ENCODE measurements at regions not wholly inside any gene's neighbourhood (a gene's known extent, or its start where the extent isn't known, plus 50 kb on each side); places are given as distances from the start of the nearest gene placed in this dataset.

DNA sequence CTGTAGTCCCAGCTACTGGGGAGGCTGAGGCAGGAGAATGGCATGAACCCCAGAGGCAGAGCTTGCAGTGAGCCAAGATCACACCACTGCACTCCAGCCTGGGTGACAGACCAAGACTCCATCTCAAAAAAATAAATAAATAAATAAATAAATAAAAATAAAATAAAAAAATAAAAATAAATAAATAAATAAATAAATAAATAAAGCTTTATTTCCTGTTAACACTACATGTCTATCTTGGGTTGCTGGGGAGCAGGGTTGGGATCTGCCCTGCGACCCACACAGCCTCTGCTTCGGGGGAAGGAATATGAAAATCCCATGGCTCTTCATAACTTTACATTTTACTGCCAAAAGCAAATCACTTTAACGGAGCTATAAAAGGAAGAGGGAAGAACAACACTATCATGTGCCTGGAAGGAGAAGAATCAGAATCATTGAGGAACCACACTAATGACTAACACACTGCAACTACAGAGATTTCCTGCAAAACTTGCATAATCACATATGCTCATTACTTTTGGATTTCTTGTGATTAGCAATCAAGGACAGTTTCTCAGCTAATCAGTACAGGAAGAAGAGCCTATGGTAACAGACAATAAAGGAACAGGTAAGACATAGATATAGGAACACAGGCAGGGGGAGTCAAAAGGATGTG, 72.8 kb upstream of the CD55 start:
- intact Hi-C loops (cut with DNase I; ENCODE audit: low total_unique reads), result no loop called here
- no peak overlapping the region for H3K4me3 ChIP-seq
- H3K36me3 ChIP-seq, result no peaks in the 10 kb centered on the region
- peaks cover 0 to 3% (median 0%) of the 10 kb centered on the region in 3 donors for H3K9me3 ChIP-seq
- H3K4me1 ChIP-seq, result no peaks in the 10 kb centered on the region
- H3K27me3 ChIP-seq, result no peaks in the 10 kb centered on the region
- H3K27ac ChIP-seq, result no peak overlapping the region
- TF ChIP-seq, protein P1, sequence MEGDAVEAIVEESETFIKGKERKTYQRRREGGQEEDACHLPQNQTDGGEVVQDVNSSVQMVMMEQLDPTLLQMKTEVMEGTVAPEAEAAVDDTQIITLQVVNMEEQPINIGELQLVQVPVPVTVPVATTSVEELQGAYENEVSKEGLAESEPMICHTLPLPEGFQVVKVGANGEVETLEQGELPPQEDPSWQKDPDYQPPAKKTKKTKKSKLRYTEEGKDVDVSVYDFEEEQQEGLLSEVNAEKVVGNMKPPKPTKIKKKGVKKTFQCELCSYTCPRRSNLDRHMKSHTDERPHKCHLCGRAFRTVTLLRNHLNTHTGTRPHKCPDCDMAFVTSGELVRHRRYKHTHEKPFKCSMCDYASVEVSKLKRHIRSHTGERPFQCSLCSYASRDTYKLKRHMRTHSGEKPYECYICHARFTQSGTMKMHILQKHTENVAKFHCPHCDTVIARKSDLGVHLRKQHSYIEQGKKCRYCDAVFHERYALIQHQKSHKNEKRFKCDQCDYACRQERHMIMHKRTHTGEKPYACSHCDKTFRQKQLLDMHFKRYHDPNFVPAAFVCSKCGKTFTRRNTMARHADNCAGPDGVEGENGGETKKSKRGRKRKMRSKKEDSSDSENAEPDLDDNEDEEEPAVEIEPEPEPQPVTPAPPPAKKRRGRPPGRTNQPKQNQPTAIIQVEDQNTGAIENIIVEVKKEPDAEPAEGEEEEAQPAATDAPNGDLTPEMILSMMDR (IDR thresholded peaks at IDR 0.05), result no peak
- DNase-seq, result no peak

GRCh38 chr1:207250431-207250830, 71.0 kb upstream of the CD55 start:
- Histone ChIP-seq H3K27ac (no peak overlapping the region), H3K27me3 (no peaks in the 10 kb centered on the region), H3K4me3 (no peak overlapping the region), H3K36me3 (no peaks in the 10 kb centered on the region), H3K9me3 (peaks cover 0 to 3% (median 0%) of the 10 kb centered on the region in 3 donors), H3K4me1 (no peaks in the 10 kb centered on the region)
- DNase-seq, result no peak
- intact Hi-C loops (cut with DNase I; ENCODE audit: low total_unique reads), result no loop called here
- TF ChIP-seq, protein P1 (IDR thresholded peaks at IDR 0.05), result no peak

DNA sequence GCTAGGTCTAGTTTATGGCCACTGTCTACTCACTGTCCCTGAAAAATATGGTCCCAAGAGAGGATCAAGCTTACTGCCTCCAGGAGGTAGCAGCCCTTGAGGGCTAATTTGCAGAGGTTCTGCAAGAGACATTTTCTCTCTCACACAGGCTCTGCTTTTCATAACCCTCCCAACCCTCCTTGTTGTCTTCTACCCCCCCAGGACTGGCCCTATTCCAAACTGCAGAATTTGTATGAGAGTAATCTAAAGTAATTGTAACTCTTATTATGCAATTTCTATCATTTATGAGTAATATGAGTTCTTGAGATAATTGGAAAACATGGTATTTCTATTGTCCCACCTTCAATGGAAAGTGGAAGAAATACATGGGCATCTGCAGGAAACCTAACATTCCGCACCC, 70.4 kb upstream of the CD55 start:
- DNase-seq, result no peak
- Histone ChIP-seq H3K27me3 (no peaks in the 10 kb centered on the region), H3K27ac (no peak overlapping the region), H3K36me3 (no peaks in the 10 kb centered on the region), H3K9me3 (peaks cover 0 to 3% (median 0%) of the 10 kb centered on the region in 3 donors), H3K4me3 (no peak overlapping the region), H3K4me1 (no peaks in the 10 kb centered on the region)
- TF ChIP-seq, protein P1 (IDR thresholded peaks at IDR 0.05), result no peak
- intact Hi-C loops (cut with DNase I; ENCODE audit: low total_unique reads), result no loop called here

GRCh38 chr1:207256869-207257268, 64.6 kb upstream of the CD55 start:
- Histone ChIP-seq H3K27ac (no peak overlapping the region), H3K27me3 (no peaks in the 10 kb centered on the region), H3K4me1 (no peaks in the 10 kb centered on the region), H3K4me3 (no peak overlapping the region), H3K9me3 (peaks cover 0 to 3% (median 0%) of the 10 kb centered on the region in 3 donors), H3K36me3 (no peaks in the 10 kb centered on the region)
- intact Hi-C loops (cut with DNase I; ENCODE audit: low total_unique reads), result no loop called here
- TF ChIP-seq, protein P1 (IDR thresholded peaks at IDR 0.05), result no peak
- no peak for DNase-seq

DNA sequence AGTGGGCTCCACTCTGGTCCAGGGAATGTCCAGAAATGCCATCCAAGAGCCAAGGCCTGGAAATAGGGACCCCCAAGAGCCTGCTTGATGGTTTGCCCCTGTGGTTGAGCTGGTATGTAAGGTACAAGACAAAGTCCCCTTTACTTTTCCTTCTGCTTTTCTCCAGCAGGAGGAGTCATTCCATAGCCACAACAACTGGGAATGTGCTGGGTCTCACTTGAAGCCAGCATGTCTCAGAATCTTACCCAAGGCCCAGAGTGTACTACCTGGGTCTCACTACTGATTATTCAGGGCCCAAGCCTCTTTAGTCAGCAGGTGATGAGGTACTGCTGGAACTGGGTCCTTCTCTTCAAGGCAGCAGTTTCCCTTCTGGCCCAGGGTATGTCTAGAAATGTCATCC, 62.1 kb upstream of the CD55 start:
- TF ChIP-seq, protein P1 (IDR thresholded peaks at IDR 0.05), result peak in 1 of 2 experiments; percentile 7
- intact Hi-C loops (cut with DNase I; ENCODE audit: low total_unique reads), result no loop called here
- H3K4me1 ChIP-seq, result no peaks in the 10 kb centered on the region

More for the DNA sequence above, 62.1 kb upstream of the CD55 start:
- Histone ChIP-seq H3K27me3 (no peaks in the 10 kb centered on the region), H3K9me3 (no peaks in the 10 kb centered on the region), H3K27ac (no peak overlapping the region), H3K36me3 (no peaks in the 10 kb centered on the region), H3K4me3 (no peak overlapping the region)
- no peak for DNase-seq
